Heart right ventricle (tissue), 16 donors: ENCODE measurements at regions not wholly inside any gene's neighbourhood (a gene's known extent, or its start where the extent isn't known, plus 50 kb on each side); places are given as distances from the start of the nearest gene placed in this dataset.

Experiments used
- ATAC-seq, 8 donors: fragments of 200-7000 bp; cut with Tn5 transposase; one replicate each; pipeline ENCODE4 v1.9.1; 2020; ENCODE audit warnings: mild to moderate bottlenecking in 8 of 8, moderate library complexity in 8 of 8, moderate number of reproducible peaks in 1 of 8
- DNase-seq, 2 donors: peaks; one replicate each; pipeline ENCODE4 v3.0.0-alpha.2; 2020
- H3K27ac ChIP-seq, 10 donors: fragments of 200-600 bp; sonication (generic) in 2 of 10; one replicate each; pipeline versions ENCODE4 v1.5.0 to v1.8.0; 2020 to 2022; ENCODE audit warnings: mild to moderate bottlenecking in 3 of 10
- H3K27me3 ChIP-seq, 7 donors: fragments of 200-600 bp; one replicate each; pipeline ENCODE4 v1.8.0; 2021 to 2022; ENCODE audit warnings: mild to moderate bottlenecking in 2 of 7
- H3K36me3 ChIP-seq, 9 donors: fragments of 200-600 bp; sonication (generic) in 1 of 9; one replicate each; pipeline versions ENCODE4 v1.5.0 to v1.8.0; 2020 to 2022; ENCODE audit warnings: mild to moderate bottlenecking in 2 of 9
- H3K4me1 ChIP-seq, 9 donors: fragments of 200-600 bp; sonication (generic) in 1 of 9; one replicate each; pipeline versions ENCODE4 v1.5.0 to v1.8.0; 2020 to 2022; ENCODE audit warnings: mild to moderate bottlenecking in 4 of 9
- H3K4me3 ChIP-seq, 10 donors: fragments of 200-600 bp; sonication (generic) in 2 of 10; one replicate each; pipeline versions ENCODE4 v1.5.0 to v1.8.0; 2020 to 2022; ENCODE audit warnings: mild to moderate bottlenecking in 7 of 10, moderate library complexity in 2 of 10
- H3K9me3 ChIP-seq, 11 donors: fragments of 200-600 bp in 10 of 11; sonication (generic) in 2 of 11; one replicate each; pipeline versions ENCODE4 v1.5.0 to v1.8.0; 2013 to 2022; ENCODE audit warnings: mild to moderate bottlenecking in 2 of 11, control low read depth in 1 of 11, moderate library complexity in 1 of 11
- WGBS, 2 donors: extraction: QIAGEN DNeasy Blood & Tissue Kit; methylation state at CpG; one replicate each; pipeline ENCODE4 v1.1.7; 2013; ENCODE audit warnings: inconsistent platforms in 1 of 2; 5-methylcytosine and 5-hydroxymethylcytosine counted together
- intact Hi-C, 10 donors: fragments of 100-400 bp; cut with DNase I; formaldehyde crosslinking; loops; one replicate each; pipeline versions ENCODE4 v1.11.1 to v1.14.2; 2022
- TF ChIP-seq, protein P1 (sequence below), 9 donors: fragments of 200-600 bp; sonication (generic) in 2 of 9; IDR thresholded peaks; one replicate each; pipeline versions ENCODE4 v1.5.0 to v1.8.0; 2021 to 2022; ENCODE audit warnings: antibody characterized with exemption in 9 of 9, mild to moderate bottlenecking in 5 of 9, moderate library complexity in 1 of 9
- donor health status: Arrhythmogenic right ventricular cardiomyopathy.
- donor health status: ischemic (EF 13 %, LVEDD 7.1; RV severe dilation, severe dysfunction).
- donor health status: healthy with polysubstance abuse.
- donor health status: DM: no; HTN: yes; CAD: no.
- donor health status: DM: no; HTN: no; CAD: no.
- donor health status: ischemic (EF 25% LVEDD 6.9; RV normal size, moderate dysfunction).
- donor health status: ischemic (EF 25% LVEDD 5.7; RV mildly dilated, moderate dysfunction).
- donor health status: healthy.
- donor health status: DM: yes; HTN: yes; CAD: no.
- donor health status: Ischemic cardiomyopathy.
- donor health status: ischemic (EF 35%, LVEDD 5.7; RV mildly dilated, moderate dysfunction).
- donor health status: nonischemic (EF 11% LVEDD 7.7; RV severe dilation, severe dysfunction).
- donor health status: DM: yes; HTN: yes; CAD: no.
- donor health status: PGD.
- donor health status: ischemic (EF 29% LVEDD 5.4; RV normal size, mild dysfunction).
- donor health status: nonischemic (EF 23%, LVEDD 6.1; RV moderate dilation, normal function).

DNA sequence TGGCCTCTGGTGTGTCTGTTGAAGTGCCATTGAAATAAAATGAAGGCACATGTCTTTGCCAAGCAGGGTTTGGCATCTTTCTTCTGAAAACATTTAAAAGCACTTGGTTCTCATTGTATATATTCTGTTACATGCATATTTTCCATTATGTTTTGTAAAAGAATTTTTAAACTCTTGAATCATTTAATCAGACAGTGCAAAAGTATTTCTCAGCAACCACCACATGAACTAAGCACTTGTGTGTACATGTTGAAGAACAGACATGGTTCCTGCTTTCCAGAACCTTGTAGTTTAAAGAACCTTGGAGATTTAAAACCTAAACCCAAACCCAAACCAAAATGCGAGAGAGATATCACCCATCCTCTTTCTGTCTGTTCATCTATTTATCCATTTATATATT lies 220.3 kb upstream of the GIMD1 start:
- no peak for ATAC-seq
- 88 to 90% methylated on average over 1 of the region's 1 CpG for WGBS, 2 donors
- no peak for DNase-seq
- TF ChIP-seq, protein P1, sequence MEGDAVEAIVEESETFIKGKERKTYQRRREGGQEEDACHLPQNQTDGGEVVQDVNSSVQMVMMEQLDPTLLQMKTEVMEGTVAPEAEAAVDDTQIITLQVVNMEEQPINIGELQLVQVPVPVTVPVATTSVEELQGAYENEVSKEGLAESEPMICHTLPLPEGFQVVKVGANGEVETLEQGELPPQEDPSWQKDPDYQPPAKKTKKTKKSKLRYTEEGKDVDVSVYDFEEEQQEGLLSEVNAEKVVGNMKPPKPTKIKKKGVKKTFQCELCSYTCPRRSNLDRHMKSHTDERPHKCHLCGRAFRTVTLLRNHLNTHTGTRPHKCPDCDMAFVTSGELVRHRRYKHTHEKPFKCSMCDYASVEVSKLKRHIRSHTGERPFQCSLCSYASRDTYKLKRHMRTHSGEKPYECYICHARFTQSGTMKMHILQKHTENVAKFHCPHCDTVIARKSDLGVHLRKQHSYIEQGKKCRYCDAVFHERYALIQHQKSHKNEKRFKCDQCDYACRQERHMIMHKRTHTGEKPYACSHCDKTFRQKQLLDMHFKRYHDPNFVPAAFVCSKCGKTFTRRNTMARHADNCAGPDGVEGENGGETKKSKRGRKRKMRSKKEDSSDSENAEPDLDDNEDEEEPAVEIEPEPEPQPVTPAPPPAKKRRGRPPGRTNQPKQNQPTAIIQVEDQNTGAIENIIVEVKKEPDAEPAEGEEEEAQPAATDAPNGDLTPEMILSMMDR (IDR thresholded peaks at IDR 0.05), result no peak
- H3K36me3 ChIP-seq, result no peaks in the 10 kb centered on the region
- H3K4me1 ChIP-seq, result no peaks in the 10 kb centered on the region
- no peak overlapping the region for H3K4me3 ChIP-seq
- intact Hi-C loops, result no loop called here
- no peak overlapping the region for H3K27ac ChIP-seq
- no peaks in the 10 kb centered on the region for H3K9me3 ChIP-seq
- H3K27me3 ChIP-seq, result no peaks in the 10 kb centered on the region

DNA sequence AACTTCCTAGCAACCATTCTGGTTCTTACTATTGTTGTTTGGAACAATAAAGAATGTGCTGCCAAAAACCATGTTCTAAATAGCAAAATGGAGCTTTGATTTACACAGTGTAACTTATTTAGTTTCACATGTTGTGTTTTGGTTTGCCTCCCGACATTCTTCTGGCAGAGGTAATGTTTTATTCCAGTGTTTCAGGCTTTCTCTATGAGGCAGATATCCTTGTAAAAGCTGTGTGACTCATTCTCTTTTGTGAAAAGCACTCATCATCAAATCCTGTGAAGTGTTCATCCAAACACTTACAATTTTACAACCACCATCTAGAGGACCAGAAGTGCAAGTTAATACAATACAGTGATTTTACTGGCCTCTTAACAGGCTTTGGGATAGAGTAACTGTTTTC lies 219.0 kb upstream of the GIMD1 start:
- no peaks in the 10 kb centered on the region for H3K9me3 ChIP-seq
- H3K36me3 ChIP-seq, result no peaks in the 10 kb centered on the region
- H3K27ac ChIP-seq, result no peak overlapping the region
- intact Hi-C loops, result no loop called here
- H3K27me3 ChIP-seq, result no peaks in the 10 kb centered on the region
- no peaks in the 10 kb centered on the region for H3K4me1 ChIP-seq
- TF ChIP-seq, protein P1 (IDR thresholded peaks at IDR 0.05), result no peak
- 65 to 82% methylated on average over 1 of the region's 1 CpG for WGBS, 2 donors
- DNase-seq (no peak), ATAC-seq (peak in 1 of 8 donors; percentile 9)
- no peak overlapping the region for H3K4me3 ChIP-seq

DNA sequence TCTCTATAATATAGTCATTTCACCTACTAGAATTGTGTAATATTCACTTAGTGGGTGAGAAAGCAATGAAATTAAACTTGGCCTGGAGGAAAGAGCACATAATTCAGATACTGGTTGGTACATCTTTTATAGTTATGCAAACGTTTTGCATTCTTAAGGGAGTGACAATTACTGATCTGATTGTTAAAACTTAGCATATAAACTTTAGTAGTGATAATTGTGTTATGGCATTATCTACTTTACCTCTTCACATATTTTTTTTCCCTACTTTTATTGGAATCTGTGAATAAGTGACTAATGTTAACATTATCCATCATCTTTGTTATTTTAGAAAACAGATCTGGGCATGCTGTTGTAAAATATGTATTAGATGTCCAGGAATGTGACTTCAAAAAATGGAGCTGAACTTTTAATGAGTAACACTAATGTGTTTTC lies 217.4 kb upstream of the GIMD1 start:
- Histone ChIP-seq H3K4me1 (no peaks in the 10 kb centered on the region), H3K27ac (no peak overlapping the region), H3K4me3 (no peak overlapping the region), H3K9me3 (no peaks in the 10 kb centered on the region), H3K36me3 (no peaks in the 10 kb centered on the region), H3K27me3 (no peaks in the 10 kb centered on the region)
- TF ChIP-seq, protein P1 (IDR thresholded peaks at IDR 0.05), result no peak
- ATAC-seq (no peak), DNase-seq (no peak)
- 38 to 43% methylated on average over 1 of the region's 1 CpG for WGBS, 2 donors
- intact Hi-C loops, result no loop called here

DNA sequence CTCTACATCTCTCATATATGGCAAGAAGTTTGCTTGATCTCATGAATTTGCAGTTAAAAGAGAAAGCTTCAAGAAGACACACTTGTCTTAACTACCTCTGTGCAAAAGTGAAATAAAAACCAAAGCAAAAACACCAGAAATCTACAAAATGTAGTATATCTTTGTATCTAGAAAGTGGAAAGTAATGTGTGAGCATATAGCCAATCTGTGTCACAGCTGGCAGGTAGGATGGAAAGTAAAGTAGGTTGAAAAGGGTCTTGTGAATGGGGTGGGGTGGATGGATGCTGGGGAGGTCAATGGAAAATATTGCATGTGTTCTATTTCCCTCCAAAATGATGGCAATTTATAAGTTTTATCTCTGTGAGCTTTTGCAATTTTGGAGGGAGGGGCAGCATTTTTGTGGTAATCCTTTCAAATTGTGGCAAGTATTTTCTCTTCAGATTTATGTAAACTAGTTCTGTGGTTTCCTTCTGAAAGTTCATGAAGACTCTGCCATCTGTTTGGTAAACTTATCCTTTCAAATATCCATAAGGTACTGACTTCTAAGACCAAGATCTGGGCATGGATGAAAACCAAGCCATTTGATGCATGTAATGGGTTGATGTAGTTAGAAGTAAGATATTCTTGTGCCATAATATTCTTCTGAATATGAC lies 215.9 kb upstream of the GIMD1 start:
- intact Hi-C loops, result no loop called here
- H3K27ac ChIP-seq, result no peak overlapping the region
- DNase-seq, result no peak
- no peaks in the 10 kb centered on the region for H3K4me1 ChIP-seq
- no peaks in the 10 kb centered on the region for H3K9me3 ChIP-seq
- TF ChIP-seq, protein P1 (IDR thresholded peaks at IDR 0.05), result no peak
- no peaks in the 10 kb centered on the region for H3K36me3 ChIP-seq
- H3K27me3 ChIP-seq, result no peaks in the 10 kb centered on the region
- no peak for ATAC-seq
- no peak overlapping the region for H3K4me3 ChIP-seq
